GM12878 (cell line): ENCODE measurements at regions not wholly inside any gene's neighbourhood (a gene's known extent, or its start where the extent isn't known, plus 50 kb on each side); places are given as distances from the start of the nearest gene placed in this dataset.

ENCODE experiments used
- ATAC-seq: fragments of 200-7000 bp; cut with Tn5 transposase; 3 replicates; pipeline ENCODE4 v1.9.1; 2020; ENCODE audit warnings: mild to moderate bottlenecking, moderate library complexity
- BruUV-seq: library from RNA; stranded (reverse); fragments of 400-500 nt; replicated peaks from 2 replicates; lab custom pipeline; 2021; lab: Mats Ljungman, UMichigan
- CTCF ChIA-PET: fragments of 300-600 bp; sonication (Branson Sonifier 250); formaldehyde crosslinking; extraction: SDS; loops from one replicate; lab custom pipeline; 2021; ENCODE audit warnings: inconsistent platforms; lab: Yijun Ruan, JAX
- POLR2A ChIA-PET: fragments of 350-600 bp; formaldehyde crosslinking; extraction: SDS; loops from one replicate; lab custom pipeline; 2021; ENCODE audit warnings: inconsistent platforms; lab: Charles Lee
- RAD21 ChIA-PET: fragments of 300-600 bp; sonication (Branson Sonifier 250); formaldehyde crosslinking; loops from one replicate; lab custom pipeline; 2023; ENCODE audit warnings: antibody characterized with exemption; ENCODE audit not compliant: unreplicated experiment; lab: Charles Lee
- SMC1A ChIA-PET: fragments of 300-600 bp; sonication (Branson Sonifier 250); formaldehyde crosslinking; loops from one replicate; lab custom pipeline; 2023; ENCODE audit not compliant: unreplicated experiment, uncharacterized antibody; lab: Charles Lee
- DNase-seq: peaks from one replicate; pipeline ENCODE4 v3.0.0-alpha.2; 2011; ENCODE audit warnings: low read depth, low spot score
- FAIRE-seq: peaks from 3 replicates; lab custom pipeline; 2011; peaks lifted over from hg19 to GRCh38; lab: Jason Lieb, UNC
- H2AFZ ChIP-seq: 2 replicates; pipeline ENCODE4 v1.6.0; 2011; ENCODE audit warnings: low read depth, low read length, control low read depth; ENCODE audit not compliant: control insufficient read depth
- H3K27ac ChIP-seq: 2 replicates; pipeline ENCODE4 v1.5.1; 2011; ENCODE audit warnings: control low read depth; ENCODE audit not compliant: control insufficient read depth, insufficient read depth
- H3K27me3 ChIP-seq, 2 experiments: replicated peaks in 1 of 2; 2 replicates each; pipeline versions ENCODE4 v1.6.0 to v1.6.1; 2011; ENCODE audit warnings: low read length in 1 of 2; ENCODE audit not compliant: control insufficient read depth in 2 of 2, insufficient read depth in 2 of 2
- H3K36me3 ChIP-seq, 2 experiments: 2 replicates each; pipeline ENCODE4 v1.5.1; 2011; ENCODE audit warnings: low read length in 1 of 2; ENCODE audit not compliant: control insufficient read depth in 2 of 2, insufficient read depth in 2 of 2
- H3K4me1 ChIP-seq: 2 replicates; pipeline ENCODE4 v1.6.1; 2011; ENCODE audit warnings: mild to moderate bottlenecking, low read length, moderate library complexity, mixed read lengths; ENCODE audit not compliant: control insufficient read depth, insufficient read depth
- H3K4me2 ChIP-seq: 2 replicates; pipeline ENCODE4 v1.6.0; 2011; ENCODE audit warnings: control low read depth; ENCODE audit not compliant: control insufficient read depth, insufficient read depth
- H3K4me3 ChIP-seq: fragments of 200-600 bp; sonication (generic); 2 replicates; pipeline ENCODE4 v1.5.1; 2016
- H3K79me2 ChIP-seq: 2 replicates; pipeline ENCODE4 v1.6.0; 2011; ENCODE audit warnings: low read length; ENCODE audit not compliant: control insufficient read depth, insufficient read depth
- H3K9ac ChIP-seq: 2 replicates; pipeline ENCODE4 v1.8.0; 2011; ENCODE audit warnings: low read length, control low read depth, mixed read lengths; ENCODE audit not compliant: control insufficient read depth, insufficient read depth
- H3K9me3 ChIP-seq: replicated peaks from 3 replicates; pipeline ENCODE4 v1.5.1; 2011; ENCODE audit warnings: mild to moderate bottlenecking, low read length; ENCODE audit not compliant: control insufficient read depth, insufficient read depth
- H4K20me1 ChIP-seq: 2 replicates; pipeline ENCODE4 v1.6.0; 2011; ENCODE audit not compliant: control insufficient read depth, insufficient read depth
- E4F1 ChIP-seq: fragments of 450-650 bp; IDR thresholded peaks from 2 replicates; pipeline ENCODE4 v1.6.1; 2018; ENCODE audit warnings: borderline replicate concordance, mild to moderate bottlenecking; ENCODE audit not compliant: partially characterized antibody
- HDGF ChIP-seq: fragments of 450-650 bp; IDR thresholded peaks from 2 replicates; pipeline ENCODE4 v1.6.1; 2016; ENCODE audit warnings: antibody characterized with exemption
- MAX ChIP-seq: IDR thresholded peaks from 2 replicates; pipeline ENCODE4 v1.6.1; 2012; ENCODE audit warnings: low read depth, low read length, improper control_type of control experiment
- NFIC ChIP-seq: IDR thresholded peaks from 2 replicates; pipeline ENCODE4 v1.6.1; 2012; ENCODE audit warnings: low read depth, mild to moderate bottlenecking, inconsistent platforms, low read length, moderate library complexity
- NFYA ChIP-seq: IDR thresholded peaks from 2 replicates; pipeline ENCODE4 v1.6.1; 2011; ENCODE audit warnings: low read depth, mild to moderate bottlenecking, low read length, improper control_type of control experiment, borderline replicate concordance
- RCOR1 ChIP-seq: conservative IDR thresholded peaks from 2 replicates; pipeline ENCODE4 v1.6.1; 2012; ENCODE audit warnings: low read depth, low read length, improper control_type of control experiment
- STAT1 ChIP-seq: fragments of 450-650 bp; conservative IDR thresholded peaks from 2 replicates; pipeline ENCODE4 v1.6.1; 2014; ENCODE audit warnings: antibody characterized with exemption, mild to moderate bottlenecking
- TAF1 ChIP-seq: IDR thresholded peaks from 2 replicates; pipeline ENCODE4 v1.6.1; 2011; ENCODE audit warnings: mild to moderate bottlenecking, low read depth, low read length, borderline replicate concordance
- YY1 ChIP-seq: IDR thresholded peaks from 2 replicates; pipeline ENCODE4 v1.6.1; 2011; ENCODE audit warnings: low read depth, mild to moderate bottlenecking, low read length
- ZBTB33 ChIP-seq: fragments of 450-650 bp; IDR thresholded peaks from 2 replicates; pipeline ENCODE4 v1.6.1; 2017; ENCODE audit warnings: mild to moderate bottlenecking
- WGBS: methylation state at CpG from one replicate; pipeline ENCODE4 v1.1.6; 2016; ENCODE audit warnings: low lambda C conversion rate; ENCODE audit not compliant: insufficient replicate concordance, insufficient coverage; ENCODE audit errors: missing lambda C conversion rate; 5-methylcytosine and 5-hydroxymethylcytosine counted together
- in situ Hi-C: fragments of 300-500 bp; cut with MboI; formaldehyde crosslinking; loops from 9 replicates; pipeline ENCODE4 v1.14.3; 2018; ENCODE audit warnings: mixed read lengths
- intact Hi-C: fragments of 100-400 bp; cut with micrococcal nuclease; formaldehyde crosslinking; loops from one replicate; pipeline ENCODE4 v1.14.2; 2022; ENCODE audit not compliant: unreplicated experiment

- H3K9ac ChIP-seq, result no peak overlapping the region
- DNase-seq, result no peak
- RAD21 ChIA-PET, result no interaction called here
- CTCF ChIA-PET, result no interaction called here
- H3K4me3 ChIP-seq, result no peak overlapping the region
- H3K79me2 ChIP-seq, result no peaks in the 10 kb centered on the region
- in situ Hi-C loops, result no loop called here
- no peak overlapping the region for H3K4me2 ChIP-seq
- SMC1A ChIA-PET, result no interaction called here
- no peaks in the 10 kb centered on the region for H3K4me1 ChIP-seq
- FAIRE-seq, result no peak
- ATAC-seq, result no peak
- POLR2A ChIA-PET, result no interaction called here
- BruUV-seq, result no TSS peak
- H3K9me3 ChIP-seq, result no peaks in the 10 kb centered on the region
- no peak overlapping the region for H3K27ac ChIP-seq
- no peak for TF ChIP-seq ZBTB33
- TF ChIP-seq YY1, result no peak
- no peak for TF ChIP-seq HDGF
- no peak for TF ChIP-seq TAF1
- TF ChIP-seq NFIC, result no peak
- no peak for TF ChIP-seq NFYA
- TF ChIP-seq RCOR1, result no peak
- no peak for TF ChIP-seq MAX
- no peak for TF ChIP-seq E4F1
- TF ChIP-seq STAT1, result no peak
- TF ChIP-seq, all 136 proteins: peak for 0
- H3K36me3 ChIP-seq, result no peaks in the 10 kb centered on the region
- 1% methylated on average over 4 of the region's 4 CpGs for WGBS
- H4K20me1 ChIP-seq, result no peaks in the 10 kb centered on the region
- H2AFZ ChIP-seq, result no peak overlapping the region
- H3K27me3 ChIP-seq, result no peaks in the 10 kb centered on the region
- intact Hi-C loops, result no loop called here
Measured at GRCh38 chr2:66273933-66274490, 160.9 kb upstream of the MEIS1 start.
